EL (cell line): ENCODE measurements at regions not wholly inside any gene's neighbourhood (a gene's known extent, or its start where the extent isn't known, plus 50 kb on each side); places are given as distances from the start of the nearest gene placed in this dataset.
A peak's percentile ranks its signal among the peaks of the same experiment; 100 is the strongest.

Experiments used
- DNase-seq: peaks from one replicate; pipeline ENCODE4 v3.0.0-alpha.2; 2016

DNA sequence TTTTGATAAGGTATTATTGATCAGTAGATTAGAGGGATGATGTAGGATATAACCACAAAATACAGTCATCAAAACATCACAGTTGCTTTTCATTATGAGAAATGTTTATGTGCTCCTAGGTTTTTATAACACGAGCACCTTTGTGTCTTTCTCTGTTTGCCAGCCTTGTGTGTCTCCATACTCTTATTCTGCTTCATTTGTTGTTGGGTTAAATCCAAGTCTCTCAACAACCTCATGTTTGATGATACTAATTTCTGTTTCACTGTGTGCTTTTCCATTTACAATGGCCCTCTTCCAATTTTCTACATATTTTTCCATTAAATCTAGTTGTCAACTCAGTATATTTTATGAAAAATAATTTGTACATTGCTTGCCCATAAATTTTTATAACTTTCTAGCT is 107.7 kb upstream of the POU2AF2 start:
- DNase-seq: no peak

DNA sequence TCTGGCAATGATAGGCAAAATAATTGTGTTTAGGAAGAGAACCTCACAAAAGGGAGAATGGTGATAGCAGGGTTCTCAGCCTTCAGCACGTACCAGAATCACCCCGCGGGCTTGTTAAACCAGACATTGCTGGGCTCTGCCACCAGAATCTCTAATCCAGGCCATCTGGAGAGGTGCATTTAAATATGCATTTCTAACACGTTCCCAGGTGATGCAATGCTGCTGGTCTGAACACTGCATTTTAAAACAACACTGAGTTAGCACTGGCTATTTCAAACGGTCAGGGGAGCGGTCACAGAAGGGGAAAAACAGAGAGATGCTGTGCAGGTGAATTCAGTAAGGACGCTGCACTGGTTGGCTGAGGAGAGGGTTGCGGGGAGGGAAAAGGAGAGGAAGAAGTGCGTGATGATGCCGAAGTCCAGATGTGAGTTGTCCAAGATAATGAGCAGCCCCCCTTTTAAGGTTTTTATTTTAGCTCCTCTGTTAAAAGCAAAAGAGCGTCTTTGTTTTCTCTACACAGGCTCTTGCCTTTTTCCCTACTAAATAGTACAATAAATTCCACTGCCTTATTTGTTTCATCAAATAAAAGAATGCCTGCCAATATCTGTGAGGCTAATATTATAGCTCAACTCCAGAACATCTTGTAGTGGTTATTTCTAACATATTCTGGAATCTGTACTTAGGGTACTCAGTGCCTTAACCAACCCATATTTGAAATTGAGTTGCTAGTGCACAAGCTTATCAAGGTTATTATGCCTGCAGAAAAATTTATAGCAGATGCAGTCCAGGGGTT is 109.6 kb upstream of the POU2AF2 start:
- no peak for DNase-seq

- no peak for DNase-seq
Measured at GRCh38 chr11:111135101-111135500, 110.4 kb upstream of the POU2AF2 start.

DNA sequence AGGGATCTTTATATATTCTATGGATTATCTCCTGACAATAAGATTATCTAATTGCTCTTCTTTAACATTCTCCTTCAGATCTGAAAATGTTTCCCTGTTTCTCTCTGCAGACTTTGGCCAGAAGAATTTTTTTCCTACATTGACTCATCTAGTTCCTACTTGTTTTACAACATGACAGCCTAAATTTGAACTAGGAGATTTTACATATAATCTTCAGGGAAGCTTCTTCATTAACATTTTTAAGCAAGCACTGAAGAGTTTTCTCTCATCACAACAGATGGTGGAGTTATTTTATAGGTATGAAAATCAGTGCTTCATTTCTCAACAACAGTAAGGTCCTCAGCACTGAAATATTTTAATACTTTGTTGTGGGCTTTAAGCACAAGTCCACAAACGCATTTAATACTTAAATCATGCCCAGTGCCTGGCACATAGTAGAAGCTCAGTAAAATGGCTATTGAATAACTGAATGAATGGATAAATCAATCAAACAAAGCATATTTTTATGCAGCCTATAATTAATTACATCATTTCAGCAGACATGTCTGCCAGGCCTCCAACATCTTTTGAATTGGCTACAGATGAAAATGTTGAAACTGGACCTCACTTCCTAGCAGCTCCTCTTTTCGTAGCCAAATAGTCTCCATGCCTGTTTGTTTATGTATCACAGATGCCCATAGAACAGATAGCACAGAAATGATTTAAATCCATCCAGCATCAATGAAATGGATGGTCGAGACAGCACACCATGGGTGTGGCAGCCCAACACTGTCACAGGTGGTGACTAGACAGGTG is 117.3 kb upstream of the POU2AF2 start:
- DNase-seq: no peak

DNA sequence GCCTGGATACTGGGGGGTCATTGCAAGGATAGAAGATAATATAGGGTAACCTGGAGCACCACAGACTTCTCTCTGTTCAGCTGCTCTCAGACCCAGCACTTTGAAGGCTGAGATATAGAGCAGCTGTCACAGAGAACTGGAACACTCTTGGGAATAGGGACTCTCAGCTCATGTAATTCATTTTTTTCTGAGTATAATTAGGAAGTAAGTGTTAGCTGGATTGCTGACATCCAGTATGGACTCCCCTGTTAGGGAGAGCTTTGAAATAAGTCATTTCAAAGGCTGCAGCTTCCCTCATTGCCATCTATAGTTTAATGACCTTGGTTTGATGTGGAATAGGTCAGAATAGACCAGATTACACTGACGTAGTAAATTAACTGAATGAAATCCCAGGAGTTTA is 120.8 kb upstream of the POU2AF2 start:
- no peak for DNase-seq

- no peak for DNase-seq
Measured at GRCh38 chr11:111123463-111124398, 121.8 kb upstream of the POU2AF2 start.

DNA sequence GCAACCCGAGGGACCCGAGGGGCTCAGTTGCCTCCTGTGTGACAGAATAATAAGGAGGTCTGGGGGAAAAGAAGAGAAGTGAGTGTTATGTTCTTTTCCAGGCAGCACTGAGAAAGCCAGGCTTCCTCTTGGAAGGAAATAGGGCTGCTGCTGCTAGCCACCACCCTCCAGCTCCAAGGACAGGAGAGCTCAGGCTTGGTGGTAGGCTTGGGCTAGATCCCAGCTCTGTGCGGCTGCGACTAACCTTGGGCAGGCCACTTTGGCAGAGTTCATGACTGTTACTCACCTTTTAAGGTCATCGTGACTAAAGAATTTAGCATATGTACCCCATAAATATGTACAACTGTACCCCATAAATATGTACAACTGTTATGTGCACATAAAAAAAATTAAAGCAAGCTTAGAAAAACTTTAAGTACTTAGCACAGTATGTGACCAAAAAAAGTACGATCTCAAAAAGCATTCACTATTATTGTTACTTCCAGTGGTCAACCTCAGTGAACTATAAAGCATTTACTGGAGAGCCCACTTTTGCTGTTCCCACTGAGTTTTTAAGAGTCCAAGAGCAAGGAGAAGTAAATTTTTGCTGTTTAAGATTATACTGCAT is 124.7 kb upstream of the POU2AF2 start:
- no peak for DNase-seq

DNA sequence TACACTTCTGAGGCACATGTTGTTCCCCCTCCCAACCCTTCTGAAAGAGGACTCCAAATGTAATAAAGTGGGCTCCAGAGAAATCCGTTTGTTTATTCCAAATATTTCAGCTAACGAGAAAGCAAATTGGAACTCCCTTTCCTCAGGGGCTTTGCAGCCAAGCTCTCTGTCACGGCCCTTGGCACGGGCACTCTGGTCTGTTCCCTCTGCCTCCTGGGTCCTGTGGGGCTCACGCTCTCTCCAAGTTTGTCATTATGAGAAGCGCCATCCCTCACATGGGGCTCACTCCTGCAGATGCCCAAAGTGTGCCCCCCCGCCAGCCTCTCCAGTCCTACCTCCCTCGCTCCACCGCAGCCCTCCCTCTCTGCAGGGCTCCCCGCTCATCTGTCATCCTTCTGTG is 125.4 kb upstream of the POU2AF2 start:
- no peak for DNase-seq

- no peak for DNase-seq
Measured at GRCh38 chr11:111119751-111120150, 125.8 kb upstream of the POU2AF2 start.

- no peak for DNase-seq
Measured at GRCh38 chr11:111115890-111116289, 129.6 kb upstream of the POU2AF2 start.

GRCh38 chr11:111114091-111114490 is 131.4 kb upstream of the POU2AF2 start:
- no peak for DNase-seq

DNA sequence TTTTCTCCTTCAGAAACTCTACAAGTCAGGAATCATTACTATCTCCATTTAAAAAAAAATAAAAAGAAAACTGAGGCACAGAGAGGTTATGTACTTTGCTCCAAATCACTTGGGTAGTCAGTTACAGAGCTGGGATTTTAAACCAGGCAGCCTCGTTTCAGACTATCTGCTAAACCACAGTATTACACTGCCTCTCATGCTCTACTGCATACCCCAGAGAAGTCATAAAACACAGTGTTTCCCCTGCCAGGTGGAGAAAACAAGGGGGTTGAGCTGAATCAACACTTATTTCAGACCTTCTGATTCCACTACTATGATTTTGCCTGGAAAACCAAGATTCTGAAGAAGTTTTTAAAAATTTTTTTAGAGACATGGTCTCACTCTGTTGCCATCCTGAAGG is 132.9 kb upstream of the POU2AF2 start:
- DNase-seq: no peak

GRCh38 chr11:111107501-111107900 is 138.0 kb upstream of the POU2AF2 start:
- no peak for DNase-seq

- DNase-seq: no peak
Measured at GRCh38 chr11:111106641-111107040, 138.9 kb upstream of the POU2AF2 start.

- DNase-seq: no peak
Measured at GRCh38 chr11:111105566-111105965, 140.0 kb upstream of the POU2AF2 start.

DNA sequence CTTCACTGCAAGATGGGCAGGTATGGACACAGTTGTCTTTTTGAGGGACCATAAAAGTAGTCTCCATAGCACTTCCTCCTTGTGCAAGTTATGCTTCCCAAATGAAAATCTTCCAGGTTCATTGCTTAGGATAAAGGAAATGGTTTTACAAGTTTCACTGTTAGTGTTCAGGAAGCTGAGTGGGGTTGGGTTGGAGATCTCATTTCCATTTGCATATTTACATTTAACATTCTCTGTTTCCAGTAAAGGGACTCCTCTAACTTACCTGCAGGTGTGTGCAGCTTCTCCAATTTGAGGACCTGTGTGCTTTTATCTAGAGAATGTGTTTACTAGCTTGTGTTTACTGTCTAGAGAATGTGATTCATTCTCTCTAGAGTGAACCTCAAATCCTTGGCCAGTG is 141.3 kb upstream of the POU2AF2 start:
- no peak for DNase-seq

DNA sequence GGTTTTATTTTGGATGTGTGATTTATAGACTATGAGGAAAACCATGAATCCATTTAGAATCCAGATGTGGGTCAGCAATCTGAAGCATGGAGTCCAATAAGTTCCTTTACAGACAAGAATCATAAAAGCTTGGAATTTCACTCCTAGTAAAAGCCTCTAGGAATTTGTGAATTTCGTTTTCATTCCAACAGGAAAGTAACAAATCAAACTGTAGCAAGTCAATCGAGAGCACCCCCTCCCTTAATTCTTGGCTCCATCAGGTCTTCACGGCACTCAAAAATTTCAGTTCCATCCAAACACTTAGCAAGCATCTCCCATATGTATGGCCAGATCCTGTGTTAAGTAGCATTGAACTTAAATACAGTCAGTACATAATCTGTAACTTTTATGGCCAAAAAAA is 143.6 kb upstream of the POU2AF2 start:
- DNase-seq: no peak

DNA sequence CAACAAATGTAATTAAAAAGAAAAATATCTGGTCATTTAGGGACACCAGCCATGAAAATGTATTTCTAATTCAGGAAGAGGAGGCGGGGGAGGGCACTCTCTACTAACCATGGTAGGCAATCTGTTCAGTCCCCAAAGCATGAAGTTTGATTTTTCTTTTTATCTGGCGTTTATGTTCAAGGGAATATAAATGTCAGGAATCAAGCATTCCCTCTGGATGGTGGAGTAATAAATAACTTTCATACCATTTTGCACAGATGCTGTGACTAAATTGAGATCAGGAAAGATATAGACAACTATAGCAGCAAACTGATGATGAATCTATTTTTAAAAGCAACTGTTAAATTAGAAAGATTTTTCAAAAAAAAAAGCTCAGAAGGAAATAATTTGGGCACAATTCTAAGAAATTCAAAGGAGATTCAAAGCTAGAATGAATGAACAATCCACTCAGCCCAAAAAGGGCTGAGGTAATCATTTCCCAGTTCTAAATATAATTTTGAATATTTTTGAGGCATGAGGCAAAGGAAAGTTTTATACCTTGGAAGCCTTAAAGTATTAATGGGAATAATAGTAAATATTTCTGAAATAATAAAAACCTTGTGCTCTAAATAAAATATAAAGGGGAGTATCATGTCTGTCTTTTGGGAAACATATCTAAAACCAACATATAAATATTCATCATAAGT is 146.4 kb upstream of the POU2AF2 start:
- no peak for DNase-seq

DNA sequence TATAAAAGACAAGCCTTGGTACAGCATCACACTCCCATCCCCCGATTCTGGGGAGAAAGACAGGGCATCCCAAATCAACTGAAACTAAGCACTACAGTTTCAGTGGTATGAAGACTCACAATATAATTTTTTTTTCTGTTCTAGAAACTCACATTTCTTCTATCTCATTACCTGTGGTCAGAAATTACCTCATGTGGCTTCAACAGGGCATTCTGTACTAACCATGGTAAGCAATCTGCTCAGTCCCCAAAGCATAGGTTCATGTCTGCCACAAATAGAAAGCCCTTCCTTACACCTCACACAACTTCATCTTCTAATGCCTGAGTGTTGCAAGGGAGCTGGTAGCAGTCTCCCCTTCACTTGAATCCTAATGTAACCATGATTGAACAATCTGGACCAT is 147.4 kb upstream of the POU2AF2 start:
- DNase-seq: no peak

GRCh38 chr11:111097191-111097590 is 148.3 kb upstream of the POU2AF2 start:
- peak; percentile 81 for DNase-seq

- no peak for DNase-seq
Measured at GRCh38 chr11:111095327-111095726, 150.2 kb upstream of the POU2AF2 start.

DNA sequence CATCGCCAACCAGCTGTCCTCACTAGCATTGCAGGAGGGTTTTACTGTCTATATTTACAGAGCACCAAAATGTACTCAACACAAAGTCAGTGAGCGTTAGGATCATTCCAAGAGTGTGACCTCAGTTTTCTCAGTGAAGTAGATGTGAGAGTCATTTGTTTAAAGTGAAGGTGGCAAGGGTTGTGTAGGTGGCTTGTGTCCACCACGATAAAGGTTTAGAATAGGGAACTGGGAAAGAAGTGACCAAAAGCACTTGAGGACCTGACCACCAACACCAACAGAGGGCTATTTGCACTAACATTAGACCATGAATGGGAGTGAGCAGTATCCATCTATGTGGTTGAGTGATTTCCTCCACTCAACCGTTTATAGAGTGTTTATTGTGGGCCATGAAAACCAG is 152.5 kb upstream of the POU2AF2 start:
- DNase-seq: no peak
